Vagina (tissue), 2 donors: ENCODE measurements at regions not wholly inside any gene's neighbourhood (a gene's known extent, or its start where the extent isn't known, plus 50 kb on each side); places are given as distances from the start of the nearest gene placed in this dataset.

Source experiments
- DNase-seq, 2 donors: peaks; one replicate each; pipeline ENCODE4 v3.0.0-alpha.2; 2017; ENCODE audit errors: extremely low spot score in 2 of 2
- H3K27ac ChIP-seq: fragments of 200-600 bp; sonication (generic); one replicate; pipeline ENCODE4 v1.5.1; 2019
- H3K27me3 ChIP-seq: fragments of 200-600 bp; sonication (generic); one replicate; pipeline ENCODE4 v1.5.1; 2019
- H3K36me3 ChIP-seq, 2 donors: fragments of 200-600 bp; sonication (generic); one replicate each; pipeline ENCODE4 v1.5.1; 2017 to 2019
- H3K4me1 ChIP-seq: fragments of 200-600 bp; sonication (generic); one replicate; pipeline ENCODE4 v1.5.1; 2019
- H3K4me3 ChIP-seq, 2 donors: fragments of 200-600 bp; sonication (generic); 1 replicate in 1 of 2; 2 replicates in 1 of 2; pipeline ENCODE4 v1.5.1; 2016 to 2019
- H3K9me3 ChIP-seq: fragments of 200-600 bp; sonication (generic); one replicate; pipeline ENCODE4 v1.5.1; 2019
- POLR2A ChIP-seq, 2 donors: fragments of 450-650 bp; IDR thresholded peaks; one replicate each; pipeline ENCODE4 v1.6.1; 2017; ENCODE audit warnings: antibody characterized with exemption in 2 of 2, mild to moderate bottlenecking in 2 of 2, moderate library complexity in 2 of 2
- POLR2AphosphoS5 ChIP-seq, 2 donors: sonication (generic); formaldehyde crosslinking; IDR thresholded peaks; one replicate each; pipeline ENCODE4 v1.9.0; 2017; ENCODE audit warnings: antibody characterized with exemption in 2 of 2, mild to moderate bottlenecking in 2 of 2, low read depth in 1 of 2; ENCODE audit not compliant: insufficient read depth in 1 of 2
- intact Hi-C: fragments of 100-400 bp; cut with DNase I; formaldehyde crosslinking; loops from one replicate; pipeline ENCODE4 v1.15.1; 2023
- TF ChIP-seq, protein P1 (sequence below), 3 experiments: fragments of 450-650 bp in 2 of 3; fragments of 200-600 bp in 1 of 3; sonication (generic) in 1 of 3; IDR thresholded peaks; one replicate each; pipeline ENCODE4 v1.5.1; 2017 to 2019; ENCODE audit warnings: antibody characterized with exemption in 3 of 3, mild to moderate bottlenecking in 2 of 3, moderate library complexity in 2 of 3

DNA sequence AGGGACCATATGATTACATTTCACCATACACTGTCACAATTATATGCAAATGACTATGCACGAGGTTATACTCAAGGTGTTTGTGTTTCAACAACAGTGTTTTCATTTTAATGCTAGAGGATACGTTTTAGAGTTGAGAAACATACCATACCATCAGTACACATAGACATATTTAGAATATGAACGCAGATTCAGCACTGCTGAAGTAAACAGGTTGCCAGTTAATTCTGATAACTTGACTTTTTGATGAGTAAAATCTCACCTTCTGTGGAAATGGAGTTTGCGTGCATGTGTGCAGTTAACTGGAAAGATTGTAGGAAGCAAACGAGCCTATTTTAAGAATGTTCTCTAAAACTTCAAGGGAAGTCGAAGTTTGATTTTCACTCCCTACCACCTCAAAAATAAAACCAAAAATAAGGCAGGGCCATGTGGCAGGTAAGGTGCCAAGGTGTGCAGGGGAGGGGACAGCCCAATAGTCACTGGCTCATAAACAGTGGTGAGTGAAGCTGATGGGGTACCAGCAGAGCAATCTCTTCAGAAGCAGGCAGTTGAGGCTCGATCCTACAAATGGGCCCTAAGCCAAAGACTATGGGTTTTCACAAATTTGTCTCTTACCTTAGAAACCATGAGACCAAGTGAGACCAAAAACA, 213.1 kb downstream of the IKZF2 start:
- DNase-seq, result no peak
- H3K4me1 ChIP-seq, result peaks cover 14% of the 10 kb centered on the region
- H3K4me3 ChIP-seq, result no peak overlapping the region
- H3K27me3 ChIP-seq, result no peaks in the 10 kb centered on the region
- no peak overlapping the region for H3K27ac ChIP-seq
- no peaks in the 10 kb centered on the region for H3K36me3 ChIP-seq
- no peaks in the 10 kb centered on the region for H3K9me3 ChIP-seq
- intact Hi-C loops, result no loop called here
- TF ChIP-seq POLR2A (IDR thresholded peaks at IDR 0.05), result no peak
- TF ChIP-seq, protein P1, sequence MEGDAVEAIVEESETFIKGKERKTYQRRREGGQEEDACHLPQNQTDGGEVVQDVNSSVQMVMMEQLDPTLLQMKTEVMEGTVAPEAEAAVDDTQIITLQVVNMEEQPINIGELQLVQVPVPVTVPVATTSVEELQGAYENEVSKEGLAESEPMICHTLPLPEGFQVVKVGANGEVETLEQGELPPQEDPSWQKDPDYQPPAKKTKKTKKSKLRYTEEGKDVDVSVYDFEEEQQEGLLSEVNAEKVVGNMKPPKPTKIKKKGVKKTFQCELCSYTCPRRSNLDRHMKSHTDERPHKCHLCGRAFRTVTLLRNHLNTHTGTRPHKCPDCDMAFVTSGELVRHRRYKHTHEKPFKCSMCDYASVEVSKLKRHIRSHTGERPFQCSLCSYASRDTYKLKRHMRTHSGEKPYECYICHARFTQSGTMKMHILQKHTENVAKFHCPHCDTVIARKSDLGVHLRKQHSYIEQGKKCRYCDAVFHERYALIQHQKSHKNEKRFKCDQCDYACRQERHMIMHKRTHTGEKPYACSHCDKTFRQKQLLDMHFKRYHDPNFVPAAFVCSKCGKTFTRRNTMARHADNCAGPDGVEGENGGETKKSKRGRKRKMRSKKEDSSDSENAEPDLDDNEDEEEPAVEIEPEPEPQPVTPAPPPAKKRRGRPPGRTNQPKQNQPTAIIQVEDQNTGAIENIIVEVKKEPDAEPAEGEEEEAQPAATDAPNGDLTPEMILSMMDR (IDR thresholded peaks at IDR 0.05), result no peak
- no peak for TF ChIP-seq POLR2AphosphoS5 (IDR thresholded peaks at IDR 0.05; ENCODE audit: insufficient read depth in 1 of 2, low read depth in 1 of 2)

DNA sequence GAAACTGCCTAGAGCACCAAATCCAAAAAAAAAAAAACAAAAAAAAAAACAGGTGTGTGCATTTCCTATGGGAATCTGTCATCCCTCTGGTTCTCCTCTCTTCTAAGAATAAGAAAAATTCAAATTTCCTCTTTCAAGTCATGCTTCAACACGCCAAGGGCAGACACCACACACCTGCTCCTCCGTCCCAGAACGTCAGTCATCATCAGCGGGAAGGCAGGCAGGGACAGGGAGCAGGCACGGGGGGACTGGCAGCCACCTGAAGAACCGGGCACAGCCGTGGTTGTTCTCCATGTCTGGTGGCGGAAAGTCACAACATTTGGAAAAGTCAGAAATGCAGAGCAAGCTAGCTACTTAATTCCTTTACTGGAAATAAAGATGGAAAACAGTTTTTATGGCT, 214.8 kb downstream of the IKZF2 start:
- H3K27ac ChIP-seq, result no peak overlapping the region
- no peak for TF ChIP-seq POLR2AphosphoS5 (IDR thresholded peaks at IDR 0.05; ENCODE audit: insufficient read depth in 1 of 2, low read depth in 1 of 2)
- no peak for TF ChIP-seq POLR2A (IDR thresholded peaks at IDR 0.05)
- TF ChIP-seq, protein P1 (IDR thresholded peaks at IDR 0.05), result no peak
- intact Hi-C loops, result no loop called here
- H3K27me3 ChIP-seq, result no peaks in the 10 kb centered on the region
- DNase-seq, result no peak
- no peak overlapping the region for H3K4me3 ChIP-seq
- no peaks in the 10 kb centered on the region for H3K36me3 ChIP-seq
- no peaks in the 10 kb centered on the region for H3K9me3 ChIP-seq
- H3K4me1 ChIP-seq, result peaks cover 14% of the 10 kb centered on the region

DNA sequence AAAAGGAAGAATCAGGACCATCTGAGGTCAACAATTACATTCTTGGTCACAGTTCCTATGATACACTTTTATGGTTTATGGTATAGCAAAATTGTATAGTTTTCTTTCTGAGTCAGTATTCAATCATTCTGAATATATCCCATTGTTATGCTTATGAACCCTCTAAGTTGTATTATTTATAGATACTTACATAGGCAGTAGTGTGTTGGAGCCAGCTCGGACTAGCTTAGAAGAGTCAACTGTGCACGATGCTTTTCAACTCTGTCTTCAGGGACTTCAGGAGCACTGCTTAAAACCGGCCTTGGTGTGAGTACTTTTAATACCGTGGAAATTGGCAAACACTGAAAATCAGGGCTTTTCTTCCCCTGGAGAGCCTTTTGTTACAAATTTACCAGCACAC, 215.7 kb downstream of the IKZF2 start:
- DNase-seq, result no peak
- intact Hi-C loops, result no loop called here
- Histone ChIP-seq H3K4me1 (peaks cover 6% of the 10 kb centered on the region), H3K4me3 (no peak overlapping the region), H3K9me3 (no peaks in the 10 kb centered on the region), H3K27ac (no peak overlapping the region), H3K27me3 (no peaks in the 10 kb centered on the region), H3K36me3 (no peaks in the 10 kb centered on the region)
- TF ChIP-seq POLR2AphosphoS5 (IDR thresholded peaks at IDR 0.05; ENCODE audit: insufficient read depth in 1 of 2, low read depth in 1 of 2) (no peak), POLR2A (IDR thresholded peaks at IDR 0.05) (no peak)
- TF ChIP-seq, protein P1 (IDR thresholded peaks at IDR 0.05), result no peak

DNA sequence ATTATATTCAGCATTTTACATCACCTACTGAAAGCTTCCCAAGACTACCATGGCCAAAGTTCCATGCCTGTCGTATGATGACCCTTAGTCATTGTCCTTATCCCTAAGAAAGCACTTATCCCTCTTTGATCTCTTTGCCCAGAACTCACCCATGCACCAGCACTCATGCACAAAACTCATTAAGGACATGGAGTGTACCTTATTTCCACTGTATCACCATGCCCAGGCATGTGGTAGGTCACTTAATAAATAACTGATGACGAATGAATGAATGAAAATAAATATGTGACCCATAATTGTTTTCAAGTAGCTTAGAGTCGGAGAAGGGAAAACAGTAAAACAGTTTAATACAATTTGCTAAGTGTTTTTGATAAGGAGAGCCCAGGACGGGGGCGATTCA, 220.1 kb downstream of the IKZF2 start:
- no peaks in the 10 kb centered on the region for H3K36me3 ChIP-seq
- no peak overlapping the region for H3K4me3 ChIP-seq
- H3K9me3 ChIP-seq, result no peaks in the 10 kb centered on the region
- no peak for DNase-seq
- no peaks in the 10 kb centered on the region for H3K27me3 ChIP-seq
- intact Hi-C loops, result no loop called here
- TF ChIP-seq POLR2AphosphoS5 (IDR thresholded peaks at IDR 0.05; ENCODE audit: insufficient read depth in 1 of 2, low read depth in 1 of 2) (no peak), POLR2A (IDR thresholded peaks at IDR 0.05) (no peak)
- TF ChIP-seq, protein P1 (IDR thresholded peaks at IDR 0.05), result no peak
- no peak overlapping the region for H3K27ac ChIP-seq
- peaks cover 9% of the 10 kb centered on the region for H3K4me1 ChIP-seq

DNA sequence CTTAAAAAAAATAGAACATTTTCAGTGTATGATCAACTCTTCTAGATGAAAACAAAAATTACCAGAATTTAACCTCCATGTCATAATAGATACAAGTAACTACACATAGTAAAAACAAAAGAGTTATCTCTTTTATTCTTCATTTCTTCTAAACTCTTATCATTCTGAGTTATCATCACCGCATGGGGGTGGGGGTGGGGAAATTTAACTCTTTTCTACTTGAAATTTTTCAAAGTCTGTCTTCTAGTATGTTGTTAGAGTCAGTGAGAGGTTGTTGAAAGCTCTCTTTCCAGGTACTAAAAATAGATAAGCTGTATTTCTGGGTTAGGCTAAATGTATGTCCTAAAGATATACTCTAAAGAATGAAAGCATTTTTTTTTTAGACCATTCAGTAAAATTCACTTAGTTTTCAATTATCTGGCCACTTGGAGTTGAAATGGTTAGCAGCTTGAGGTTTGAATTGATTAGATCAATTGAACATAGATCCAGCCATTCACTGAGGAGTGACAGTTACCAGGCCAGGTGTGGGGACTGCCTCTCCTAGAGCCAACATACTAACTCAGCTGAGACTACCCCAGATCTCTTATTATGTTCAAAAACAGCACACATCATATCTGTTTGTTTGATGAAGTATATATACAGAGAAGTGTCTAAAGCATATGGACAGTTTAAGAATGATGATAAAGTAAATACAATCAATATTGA, 220.7 kb downstream of the IKZF2 start:
- TF ChIP-seq POLR2A (IDR thresholded peaks at IDR 0.05) (no peak), POLR2AphosphoS5 (IDR thresholded peaks at IDR 0.05; ENCODE audit: insufficient read depth in 1 of 2, low read depth in 1 of 2) (no peak)
- TF ChIP-seq, protein P1 (IDR thresholded peaks at IDR 0.05), result no peak
- Histone ChIP-seq H3K36me3 (no peaks in the 10 kb centered on the region), H3K4me3 (no peak overlapping the region), H3K27ac (no peak overlapping the region), H3K9me3 (no peaks in the 10 kb centered on the region), H3K4me1 (peaks cover 9% of the 10 kb centered on the region), H3K27me3 (no peaks in the 10 kb centered on the region)
- DNase-seq, result no peak
- intact Hi-C loops, result no loop called here
